Naive thymus-derived CD4-positive, alpha-beta T cell (primary cell): ENCODE measurements at regions not wholly inside any gene's neighbourhood (a gene's known extent, or its start where the extent isn't known, plus 50 kb on each side); places are given as distances from the start of the nearest gene placed in this dataset.

Experiments
- ATAC-seq: fragments of 150-1000 bp; cut with Tn5 transposase; 2 replicates; pipeline ENCODE4 v1.10.0; 2021; ENCODE audit warnings: mild to moderate bottlenecking, moderate library complexity
- CTCF ChIA-PET: fragments of 350-600 bp; sonication (Branson Sonifier 250); formaldehyde crosslinking; loops from one replicate; lab custom pipeline; 2021; ENCODE audit warnings: antibody characterized with exemption; lab: Charles Lee
- POLR2A ChIA-PET: fragments of 350-600 bp; sonication (Branson Sonifier 250); formaldehyde crosslinking; loops from one replicate; lab custom pipeline; 2021; ENCODE audit warnings: antibody characterized with exemption, inconsistent platforms; lab: Charles Lee
- DNase-seq, 9 donors: peaks; one replicate each; pipeline versions ENCODE4 v3.0.0 to v3.0.0-alpha.2; 2020 to 2022; ENCODE audit warnings: mixed read lengths in 1 of 9
- H3K27ac ChIP-seq: one replicate; pipeline ENCODE4 v1.7.0; 2013; ENCODE audit warnings: mild to moderate bottlenecking, low read depth, low read length, moderate library complexity
- H3K27me3 ChIP-seq, 2 donors: one replicate each; pipeline ENCODE4 v1.7.0; 2013; ENCODE audit warnings: low read length in 2 of 2, mild to moderate bottlenecking in 2 of 2, moderate library complexity in 2 of 2; ENCODE audit not compliant: control insufficient read depth in 2 of 2, insufficient read depth in 2 of 2
- H3K36me3 ChIP-seq, 3 experiments: 1 replicate in 2 of 3; 2 replicates in 1 of 3; pipeline ENCODE4 v1.7.0; 2013; ENCODE audit warnings: low read length in 3 of 3, mild to moderate bottlenecking in 3 of 3, moderate library complexity in 1 of 3; ENCODE audit not compliant: insufficient read depth in 3 of 3, control insufficient read depth in 2 of 3
- H3K4me1 ChIP-seq, 2 donors: one replicate each; pipeline ENCODE4 v1.7.0; 2013; ENCODE audit warnings: low read length in 2 of 2, mild to moderate bottlenecking in 2 of 2, moderate library complexity in 1 of 2; ENCODE audit not compliant: control insufficient read depth in 2 of 2, insufficient read depth in 2 of 2
- H3K4me3 ChIP-seq: 2 replicates; pipeline ENCODE4 v1.7.0; 2013; ENCODE audit warnings: mild to moderate bottlenecking, low read length
- H3K9me3 ChIP-seq, 3 experiments: 1 replicate in 2 of 3; 2 replicates in 1 of 3; pipeline ENCODE4 v1.7.0; 2013; ENCODE audit warnings: low read length in 3 of 3; ENCODE audit not compliant: control insufficient read depth in 2 of 3
- H3K27ac Mint-ChIP-seq, 9 donors: one replicate each; pipeline ENCODE4 v1.8.0; 2020 to 2022; ENCODE audit warnings: mixed read lengths in 9 of 9, mild to moderate bottlenecking in 8 of 9, moderate library complexity in 5 of 9, inconsistent platforms in 2 of 9
- H3K27me3 Mint-ChIP-seq, 5 donors: one replicate each; pipeline ENCODE4 v1.8.0; 2021 to 2022; ENCODE audit warnings: mixed read lengths in 5 of 5, mild to moderate bottlenecking in 1 of 5
- H3K36me3 Mint-ChIP-seq, 5 donors: one replicate each; pipeline ENCODE4 v1.8.0; 2020 to 2022; ENCODE audit warnings: mixed read lengths in 5 of 5, mild to moderate bottlenecking in 3 of 5, inconsistent platforms in 1 of 5
- H3K4me1 Mint-ChIP-seq, 7 donors: one replicate each; pipeline ENCODE4 v1.8.0; 2020 to 2022; ENCODE audit warnings: mixed read lengths in 7 of 7, mild to moderate bottlenecking in 3 of 7, inconsistent platforms in 1 of 7
- H3K4me3 Mint-ChIP-seq, 10 donors: one replicate each; pipeline ENCODE4 v1.8.0; 2020 to 2022; ENCODE audit warnings: mild to moderate bottlenecking in 10 of 10, mixed read lengths in 10 of 10, moderate library complexity in 6 of 10, inconsistent platforms in 2 of 10
- H3K9me3 Mint-ChIP-seq, 11 donors: one replicate each; pipeline ENCODE4 v1.8.0; 2020 to 2022; ENCODE audit warnings: mixed read lengths in 11 of 11, mild to moderate bottlenecking in 4 of 11, inconsistent platforms in 1 of 11, moderate library complexity in 1 of 11
- intact Hi-C, 2 donors: fragments of 100-400 bp; cut with micrococcal nuclease; formaldehyde crosslinking; loops; one replicate each; pipeline ENCODE4 v1.15.1; 2023

DNA sequence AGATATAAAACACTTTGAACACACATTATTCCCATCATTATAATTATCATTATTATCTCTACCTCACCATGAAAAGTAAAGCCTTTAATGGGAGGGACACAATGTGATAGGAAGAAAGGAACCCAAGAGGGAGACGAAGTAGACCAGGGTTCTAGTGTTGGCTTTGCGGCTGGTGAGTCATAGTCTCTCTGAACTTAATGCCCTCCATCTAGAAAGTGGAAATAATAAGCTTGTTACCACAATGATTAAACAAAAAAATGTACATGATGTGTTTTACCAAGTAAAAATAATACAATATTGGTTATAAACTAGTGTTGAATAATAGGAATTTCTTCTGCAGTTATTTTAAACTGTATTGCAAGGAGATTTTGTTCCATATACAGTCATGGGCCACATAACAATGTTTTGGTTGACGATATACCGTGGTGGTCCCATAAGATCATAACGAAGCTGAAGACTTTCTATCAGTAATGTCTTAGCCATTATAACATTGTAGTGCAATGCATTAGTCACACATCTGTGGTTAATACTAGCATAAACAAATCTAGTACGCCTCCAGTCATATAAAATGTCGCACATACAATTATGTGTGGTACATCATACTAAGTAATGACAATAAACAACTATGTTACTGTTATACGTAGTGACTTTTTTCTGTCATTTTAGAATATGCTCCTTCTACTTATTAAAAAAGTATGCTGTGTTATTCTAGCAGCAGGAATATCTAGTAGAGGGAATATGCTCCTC is 450.6 kb upstream of the SORCS1 start:
- H3K27me3 ChIP-seq: no peaks in the 10 kb centered on the region
- DNase-seq (no peak), ATAC-seq (no peak)
- H3K36me3 ChIP-seq: no peaks in the 10 kb centered on the region
- no peak overlapping the region for H3K27ac Mint-ChIP-seq
- H3K4me3 Mint-ChIP-seq: no peak overlapping the region
- no peak overlapping the region for H3K4me3 ChIP-seq
- H3K27ac ChIP-seq: no peak overlapping the region
- POLR2A ChIA-PET: no interaction called here
- H3K9me3 Mint-ChIP-seq: peaks cover 0 to 27% (median 5%) of the 10 kb centered on the region in 11 donors
- no peaks in the 10 kb centered on the region for H3K9me3 ChIP-seq
- H3K36me3 Mint-ChIP-seq: no peaks in the 10 kb centered on the region
- H3K4me1 Mint-ChIP-seq: no peaks in the 10 kb centered on the region
- intact Hi-C loops: no loop called here
- no peaks in the 10 kb centered on the region for H3K27me3 Mint-ChIP-seq
- H3K4me1 ChIP-seq: no peaks in the 10 kb centered on the region
- CTCF ChIA-PET: no interaction called here

- no peaks in the 10 kb centered on the region for H3K27me3 Mint-ChIP-seq
- H3K4me1 Mint-ChIP-seq: no peaks in the 10 kb centered on the region
- Histone ChIP-seq H3K27ac (no peak overlapping the region), H3K9me3 (no peaks in the 10 kb centered on the region), H3K27me3 (no peaks in the 10 kb centered on the region), H3K36me3 (no peaks in the 10 kb centered on the region), H3K4me1 (no peaks in the 10 kb centered on the region), H3K4me3 (no peak overlapping the region)
- no peaks in the 10 kb centered on the region for H3K36me3 Mint-ChIP-seq
- ATAC-seq (no peak), DNase-seq (no peak)
- CTCF ChIA-PET: no interaction called here
- no peak overlapping the region for H3K27ac Mint-ChIP-seq
- intact Hi-C loops: no loop called here
- POLR2A ChIA-PET: no interaction called here
- H3K4me3 Mint-ChIP-seq: no peak overlapping the region
- H3K9me3 Mint-ChIP-seq: peaks cover 0 to 21% (median 0%) of the 10 kb centered on the region in 11 donors
These were observed 446.6 kb upstream of the SORCS1 start for GRCh38 chr10:107611115-107611514.

- ChIA-PET POLR2A (no interaction called here), CTCF (no interaction called here)
These were observed 424.6 kb upstream of the SORCS1 start for GRCh38 chr10:107589081-107589480.

GRCh38 chr10:107585630-107586029 is 421.1 kb upstream of the SORCS1 start:
- Mint-ChIP-seq H3K4me3 (no peak overlapping the region), H3K27ac (no peak overlapping the region), H3K9me3 (peaks cover 5 to 38% (median 12%) of the 10 kb centered on the region in 11 donors), H3K4me1 (no peaks in the 10 kb centered on the region), H3K27me3 (no peaks in the 10 kb centered on the region), H3K36me3 (no peaks in the 10 kb centered on the region)
- no peak for DNase-seq
- CTCF ChIA-PET: no interaction called here
- ATAC-seq: no peak
- Histone ChIP-seq H3K27me3 (no peaks in the 10 kb centered on the region), H3K9me3 (no peaks in the 10 kb centered on the region), H3K27ac (no peak overlapping the region), H3K36me3 (no peaks in the 10 kb centered on the region), H3K4me3 (no peak overlapping the region), H3K4me1 (no peaks in the 10 kb centered on the region)
- POLR2A ChIA-PET: no interaction called here
- intact Hi-C loops: no loop called here

More at GRCh38 chr10:107589081-107589480, 424.6 kb upstream of the SORCS1 start:
- no peak for DNase-seq
- Mint-ChIP-seq H3K4me3 (no peak overlapping the region), H3K4me1 (no peaks in the 10 kb centered on the region), H3K27ac (no peak overlapping the region), H3K36me3 (no peaks in the 10 kb centered on the region), H3K27me3 (no peaks in the 10 kb centered on the region), H3K9me3 (peaks cover 6 to 42% (median 13%) of the 10 kb centered on the region in 11 donors)
- Histone ChIP-seq H3K4me1 (no peaks in the 10 kb centered on the region), H3K4me3 (no peak overlapping the region), H3K27ac (no peak overlapping the region), H3K36me3 (no peaks in the 10 kb centered on the region), H3K9me3 (no peaks in the 10 kb centered on the region), H3K27me3 (no peaks in the 10 kb centered on the region)
- intact Hi-C loops: no loop called here
- no peak for ATAC-seq

GRCh38 chr10:107583974-107584373 is 419.5 kb upstream of the SORCS1 start:
- Mint-ChIP-seq H3K4me3 (no peak overlapping the region), H3K27ac (no peak overlapping the region), H3K4me1 (no peaks in the 10 kb centered on the region), H3K36me3 (no peaks in the 10 kb centered on the region), H3K27me3 (no peaks in the 10 kb centered on the region), H3K9me3 (peaks cover 6 to 37% (median 11%) of the 10 kb centered on the region in 11 donors)
- no peaks in the 10 kb centered on the region for H3K36me3 ChIP-seq
- POLR2A ChIA-PET: no interaction called here
- no peak for ATAC-seq
- no peaks in the 10 kb centered on the region for H3K27me3 ChIP-seq
- DNase-seq: no peak
- no peaks in the 10 kb centered on the region for H3K9me3 ChIP-seq
- CTCF ChIA-PET: no interaction called here
- H3K4me1 ChIP-seq: no peaks in the 10 kb centered on the region
- intact Hi-C loops: no loop called here
- no peak overlapping the region for H3K4me3 ChIP-seq
- no peak overlapping the region for H3K27ac ChIP-seq

DNA sequence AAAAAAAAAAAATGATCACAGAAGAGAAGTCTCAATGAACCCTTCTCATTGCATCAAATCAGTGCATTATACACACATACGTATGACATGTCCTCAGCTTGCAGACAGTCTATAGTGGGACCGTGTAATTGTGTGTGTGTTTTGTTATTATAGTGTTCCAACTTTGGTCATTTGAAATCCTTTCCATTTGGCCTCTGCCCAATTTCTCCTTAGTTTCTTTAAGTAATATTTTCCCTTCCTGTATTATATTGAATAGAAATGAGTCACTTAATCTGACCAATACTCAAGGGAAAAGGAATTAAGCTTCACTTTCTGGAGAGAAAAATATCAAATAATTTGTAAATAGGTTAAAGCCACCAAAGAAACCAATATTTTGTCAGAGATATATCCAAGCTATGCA is 415.5 kb upstream of the SORCS1 start:
- intact Hi-C loops: no loop called here
- Mint-ChIP-seq H3K36me3 (no peaks in the 10 kb centered on the region), H3K9me3 (peaks cover 0 to 17% (median 3%) of the 10 kb centered on the region in 11 donors), H3K4me1 (no peaks in the 10 kb centered on the region), H3K27me3 (no peaks in the 10 kb centered on the region), H3K27ac (no peak overlapping the region), H3K4me3 (no peak overlapping the region)
- DNase-seq: no peak
- ChIA-PET POLR2A (no interaction called here), CTCF (no interaction called here)
- Histone ChIP-seq H3K4me3 (no peak overlapping the region), H3K36me3 (no peaks in the 10 kb centered on the region), H3K27me3 (no peaks in the 10 kb centered on the region), H3K4me1 (no peaks in the 10 kb centered on the region), H3K27ac (no peak overlapping the region), H3K9me3 (peaks cover 0 to 4% (median 0%) of the 10 kb centered on the region in 3 experiments)
- no peak for ATAC-seq

DNA sequence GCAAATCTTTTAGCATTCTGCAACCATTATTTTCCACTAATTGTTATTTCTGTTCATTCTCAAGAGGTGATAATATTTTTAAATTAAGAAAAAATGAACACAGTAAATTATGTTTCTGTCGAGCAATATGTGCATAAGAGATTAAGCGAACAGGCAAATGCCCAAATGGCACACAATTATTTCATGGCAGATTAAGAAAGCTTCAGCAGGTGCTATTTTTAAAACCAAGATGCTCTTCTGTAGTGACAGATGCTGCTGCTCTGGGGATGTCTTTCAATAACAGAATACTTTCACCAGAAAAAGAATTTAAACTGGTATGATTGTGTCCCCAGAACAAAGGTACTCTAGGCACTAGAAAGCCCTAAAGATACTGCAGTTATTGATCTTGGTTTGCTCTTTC is 412.7 kb upstream of the SORCS1 start:
- no peaks in the 10 kb centered on the region for H3K4me1 ChIP-seq
- H3K27me3 Mint-ChIP-seq: no peaks in the 10 kb centered on the region
- H3K36me3 Mint-ChIP-seq: no peaks in the 10 kb centered on the region
- CTCF ChIA-PET: no interaction called here
- intact Hi-C loops: no loop called here
- no peak overlapping the region for H3K4me3 Mint-ChIP-seq
- POLR2A ChIA-PET: no interaction called here
- peaks cover 0 to 4% (median 0%) of the 10 kb centered on the region in 3 experiments for H3K9me3 ChIP-seq
- no peaks in the 10 kb centered on the region for H3K36me3 ChIP-seq
- no peak for ATAC-seq
- no peak overlapping the region for H3K27ac ChIP-seq
- no peak for DNase-seq
- no peaks in the 10 kb centered on the region for H3K27me3 ChIP-seq
- H3K9me3 Mint-ChIP-seq: peaks cover 0 to 17% (median 2%) of the 10 kb centered on the region in 11 donors
- H3K27ac Mint-ChIP-seq: no peak overlapping the region
- no peaks in the 10 kb centered on the region for H3K4me1 Mint-ChIP-seq
- no peak overlapping the region for H3K4me3 ChIP-seq
